ENCODE measurements at regions not wholly inside any gene's neighbourhood (a gene's known extent, or its start where the extent isn't known, plus 50 kb on each side); places are given as distances from the start of the nearest gene placed in this dataset.

GRCh38 chr17:33494151-33494550, 201.1 kb upstream of the ASIC2 start:
- no peak for DNase-seq
- no peaks in the 10 kb centered on the region for H3K27me3 ChIP-seq (ENCODE audit: control insufficient read depth in 3 of 3, insufficient read depth in 3 of 3, low read length in 2 of 3)
- WGBS, 2 donors: 85 to 86% methylated on average over 4 of the region's 4 CpGs
- peaks cover 0 to 40% (median 0%) of the 10 kb centered on the region in 5 donors for H3K4me1 ChIP-seq (ENCODE audit: control insufficient read depth in 5 of 5, insufficient read depth in 5 of 5, low read length in 5 of 5)
- no peaks in the 10 kb centered on the region for H3K36me3 ChIP-seq (ENCODE audit: control insufficient read depth in 4 of 4, insufficient read depth in 4 of 4, low read length in 4 of 4)
- H3K9ac ChIP-seq (ENCODE audit: insufficient read depth in 1 of 2, low read length in 2 of 2): no peak overlapping the region
- no peak for ATAC-seq (ENCODE audit: insufficient read depth, low FRiP score)
- TF ChIP-seq CTCF (IDR thresholded peaks at IDR 0.05; ENCODE audit: control extremely low read depth, extremely low read depth): no peak
- H3K4me3 ChIP-seq: no peak overlapping the region
- H3K9me3 ChIP-seq (ENCODE audit: control insufficient read depth in 4 of 4, insufficient read depth in 3 of 4, low read length in 3 of 4): no peaks in the 10 kb centered on the region
- no peak overlapping the region for H3K27ac ChIP-seq (ENCODE audit: low read depth in 1 of 2, low read length in 1 of 2)

- H3K9ac ChIP-seq (ENCODE audit: insufficient read depth in 1 of 2, low read length in 2 of 2): no peak overlapping the region
- TF ChIP-seq CTCF (IDR thresholded peaks at IDR 0.05; ENCODE audit: control extremely low read depth, extremely low read depth): no peak
- H3K27me3 ChIP-seq (ENCODE audit: control insufficient read depth in 3 of 3, insufficient read depth in 3 of 3, low read length in 2 of 3): no peaks in the 10 kb centered on the region
- 65 to 77% methylated on average over 3 of the region's 3 CpGs for WGBS, 2 donors
- no peak overlapping the region for H3K27ac ChIP-seq (ENCODE audit: low read depth in 1 of 2, low read length in 1 of 2)
- no peak overlapping the region for H3K4me3 ChIP-seq
- H3K9me3 ChIP-seq (ENCODE audit: control insufficient read depth in 4 of 4, insufficient read depth in 3 of 4, low read length in 3 of 4): no peaks in the 10 kb centered on the region
- H3K4me1 ChIP-seq (ENCODE audit: control insufficient read depth in 5 of 5, insufficient read depth in 5 of 5, low read length in 5 of 5): peaks cover 0 to 46% (median 7%) of the 10 kb centered on the region in 5 donors
- DNase-seq: no peak
- H3K36me3 ChIP-seq (ENCODE audit: control insufficient read depth in 4 of 4, insufficient read depth in 4 of 4, low read length in 4 of 4): no peaks in the 10 kb centered on the region
- ATAC-seq (ENCODE audit: insufficient read depth, low FRiP score): no peak
Measured at GRCh38 chr17:33497623-33498022, 204.5 kb upstream of the ASIC2 start.

GRCh38 chr17:33498069-33498468, 205.0 kb upstream of the ASIC2 start:
- Histone ChIP-seq H3K27me3 (ENCODE audit: control insufficient read depth in 3 of 3, insufficient read depth in 3 of 3, low read length in 2 of 3) (peaks cover 0 to 2% (median 0%) of the 10 kb centered on the region in 3 donors), H3K4me1 (ENCODE audit: control insufficient read depth in 5 of 5, insufficient read depth in 5 of 5, low read length in 5 of 5) (peaks cover 0 to 43% (median 7%) of the 10 kb centered on the region in 5 donors), H3K36me3 (ENCODE audit: control insufficient read depth in 4 of 4, insufficient read depth in 4 of 4, low read length in 4 of 4) (no peaks in the 10 kb centered on the region), H3K9ac (ENCODE audit: insufficient read depth in 1 of 2, low read length in 2 of 2) (no peak overlapping the region), H3K4me3 (no peak overlapping the region), H3K27ac (ENCODE audit: low read depth in 1 of 2, low read length in 1 of 2) (no peak overlapping the region), H3K9me3 (ENCODE audit: control insufficient read depth in 4 of 4, insufficient read depth in 3 of 4, low read length in 3 of 4) (no peaks in the 10 kb centered on the region)
- 71% methylated on average over 6 of the region's 6 CpGs for WGBS, 2 donors
- ATAC-seq (ENCODE audit: insufficient read depth, low FRiP score): no peak
- TF ChIP-seq CTCF (IDR thresholded peaks at IDR 0.05; ENCODE audit: control extremely low read depth, extremely low read depth): no peak
- DNase-seq: peak in 2 of 3 donors; percentile 16 to 58

- no peaks in the 10 kb centered on the region for H3K36me3 ChIP-seq (ENCODE audit: control insufficient read depth in 4 of 4, insufficient read depth in 4 of 4, low read length in 4 of 4)
- H3K27me3 ChIP-seq (ENCODE audit: control insufficient read depth in 3 of 3, insufficient read depth in 3 of 3, low read length in 2 of 3): peaks cover 0 to 2% (median 0%) of the 10 kb centered on the region in 3 donors
- ATAC-seq (ENCODE audit: insufficient read depth, low FRiP score) (no peak), DNase-seq (peak; percentile 30 to 86 (median 54))
- H3K9ac ChIP-seq (ENCODE audit: insufficient read depth in 1 of 2, low read length in 2 of 2): no peak overlapping the region
- no peaks in the 10 kb centered on the region for H3K9me3 ChIP-seq (ENCODE audit: control insufficient read depth in 4 of 4, insufficient read depth in 3 of 4, low read length in 3 of 4)
- no peak overlapping the region for H3K27ac ChIP-seq (ENCODE audit: low read depth in 1 of 2, low read length in 1 of 2)
- H3K4me1 ChIP-seq (ENCODE audit: control insufficient read depth in 5 of 5, insufficient read depth in 5 of 5, low read length in 5 of 5): peaks cover 0 to 33% (median 7%) of the 10 kb centered on the region in 5 donors
- H3K4me3 ChIP-seq: no peak overlapping the region
- TF ChIP-seq CTCF (IDR thresholded peaks at IDR 0.05; ENCODE audit: control extremely low read depth, extremely low read depth): no peak
Measured at GRCh38 chr17:33499040-33499439, 205.9 kb upstream of the ASIC2 start.

Measured in lung (tissue), 11 donors.